Neural cell (in vitro differentiated cells): ENCODE measurements at regions not wholly inside any gene's neighbourhood (a gene's known extent, or its start where the extent isn't known, plus 50 kb on each side); places are given as distances from the start of the nearest gene placed in this dataset.

Source experiments
- H2AFZ ChIP-seq: fragments of 200-600, 300-800 bp; sonication (generic), shearing (Covaris generic); 2 replicates; pipeline ENCODE4 v1.6.0; 2014; ENCODE audit warnings: low read depth, mild to moderate bottlenecking, antibody characterized with exemption, low read length, moderate library complexity
- H3F3A ChIP-seq: fragments of 200-600 bp; shearing (Covaris generic); 2 replicates; pipeline ENCODE4 v1.6.1; 2016; ENCODE audit warnings: mild to moderate bottlenecking, moderate library complexity, mixed read lengths, antibody characterized with exemption, low read length; ENCODE audit not compliant: insufficient read depth, poor library complexity, severe bottlenecking
- H3K27ac ChIP-seq: fragments of 200-600, 300-800 bp; sonication (generic), shearing (Covaris generic); 2 replicates; pipeline ENCODE4 v1.5.1; 2014; ENCODE audit warnings: mild to moderate bottlenecking, low read length, moderate library complexity
- H3K27me3 ChIP-seq: fragments of 300-800, 200-600 bp; sonication (generic), shearing (Covaris generic); 2 replicates; pipeline ENCODE4 v1.6.0; 2014; ENCODE audit warnings: mild to moderate bottlenecking, low read depth, low read length, moderate library complexity; ENCODE audit not compliant: insufficient read depth
- H3K36me3 ChIP-seq: fragments of 300-800, 200-600 bp; sonication (generic), shearing (Covaris generic); 2 replicates; pipeline ENCODE4 v1.5.1; 2014; ENCODE audit warnings: mild to moderate bottlenecking, antibody characterized with exemption, low read length, moderate library complexity; ENCODE audit not compliant: insufficient read depth
- H3K4me2 ChIP-seq: fragments of 300-800, 200-600 bp; sonication (generic), shearing (Covaris generic); 2 replicates; pipeline ENCODE4 v1.6.0; 2014; ENCODE audit warnings: mild to moderate bottlenecking, low read length
- H3K4me3 ChIP-seq: fragments of 300-800, 200-600 bp; sonication (generic), shearing (Covaris generic); 2 replicates; pipeline ENCODE4 v1.5.1; 2014; ENCODE audit warnings: mild to moderate bottlenecking, low read length, moderate library complexity
- H3K79me2 ChIP-seq: fragments of 200-600 bp; shearing (Covaris generic); replicated peaks from 2 replicates; pipeline ENCODE4 v1.6.0; 2014; ENCODE audit warnings: mild to moderate bottlenecking, low read length, moderate library complexity; ENCODE audit not compliant: insufficient read depth
- H3K9ac ChIP-seq: fragments of 300-800, 200-600 bp; sonication (generic), shearing (Covaris generic); 2 replicates; pipeline ENCODE4 v1.6.1; 2016; ENCODE audit warnings: mild to moderate bottlenecking, low read length, mixed read lengths
- H3K9me2 ChIP-seq: fragments of 200-600 bp; shearing (Covaris generic); 2 replicates; pipeline ENCODE4 v1.6.1; 2016; ENCODE audit warnings: mild to moderate bottlenecking, low read length, mixed read lengths; ENCODE audit not compliant: insufficient read depth
- H3K9me3 ChIP-seq: fragments of 200-600, 300-800 bp; sonication (generic), shearing (Covaris generic); 2 replicates; pipeline ENCODE4 v1.6.1; 2016; ENCODE audit warnings: mild to moderate bottlenecking, mixed run types, low read length, moderate library complexity, mixed read lengths
- H4K20me1 ChIP-seq: fragments of 200-600 bp; shearing (Covaris generic); 2 replicates; pipeline ENCODE4 v1.6.1; 2016; ENCODE audit warnings: mild to moderate bottlenecking, mixed run types; ENCODE audit not compliant: insufficient read depth
- EP300 ChIP-seq: fragments of 450-650 bp; conservative IDR thresholded peaks from 2 replicates; pipeline ENCODE4 v1.6.1; 2014; ENCODE audit warnings: antibody characterized with exemption, mild to moderate bottlenecking, moderate library complexity; ENCODE audit not compliant: poor library complexity, severe bottlenecking
- EZH2 ChIP-seq: fragments of 200-600, 300-800 bp; shearing (Covaris generic), sonication (generic); IDR thresholded peaks from 2 replicates; pipeline ENCODE4 v1.6.1; 2014; ENCODE audit warnings: antibody characterized with exemption, low read length, borderline replicate concordance, mild to moderate bottlenecking; ENCODE audit not compliant: insufficient read depth, poor library complexity, severe bottlenecking
- MXI1 ChIP-seq: fragments of 450-650 bp; conservative IDR thresholded peaks from 2 replicates; pipeline ENCODE4 v1.6.1; 2014; ENCODE audit warnings: antibody characterized with exemption, mild to moderate bottlenecking; ENCODE audit not compliant: poor library complexity, severe bottlenecking
- POLR2AphosphoS5 ChIP-seq: IDR thresholded peaks from 2 replicates; pipeline ENCODE4 v1.6.1; 2012
- RAD21 ChIP-seq: fragments of 450-650 bp; conservative IDR thresholded peaks from 2 replicates; pipeline ENCODE4 v1.6.1; 2014; ENCODE audit warnings: antibody characterized with exemption, mild to moderate bottlenecking, moderate library complexity
- SMC3 ChIP-seq: fragments of 450-650 bp; conservative IDR thresholded peaks from 2 replicates; pipeline ENCODE4 v1.6.1; 2014; ENCODE audit warnings: antibody characterized with exemption, mild to moderate bottlenecking, moderate library complexity; ENCODE audit not compliant: poor library complexity
- TAF1 ChIP-seq: IDR thresholded peaks from 2 replicates; pipeline ENCODE4 v1.6.1; 2012; ENCODE audit warnings: low read depth
- TF ChIP-seq, protein P1 (sequence below): IDR thresholded peaks from 2 replicates; pipeline ENCODE4 v1.6.1; 2012; ENCODE audit warnings: borderline replicate concordance
- TF ChIP-seq, protein P2 (sequence below): fragments of 450-650 bp; IDR thresholded peaks from 2 replicates; pipeline ENCODE4 v1.5.1; 2014; ENCODE audit warnings: antibody characterized with exemption, mild to moderate bottlenecking, moderate library complexity; ENCODE audit not compliant: poor library complexity, severe bottlenecking

DNA sequence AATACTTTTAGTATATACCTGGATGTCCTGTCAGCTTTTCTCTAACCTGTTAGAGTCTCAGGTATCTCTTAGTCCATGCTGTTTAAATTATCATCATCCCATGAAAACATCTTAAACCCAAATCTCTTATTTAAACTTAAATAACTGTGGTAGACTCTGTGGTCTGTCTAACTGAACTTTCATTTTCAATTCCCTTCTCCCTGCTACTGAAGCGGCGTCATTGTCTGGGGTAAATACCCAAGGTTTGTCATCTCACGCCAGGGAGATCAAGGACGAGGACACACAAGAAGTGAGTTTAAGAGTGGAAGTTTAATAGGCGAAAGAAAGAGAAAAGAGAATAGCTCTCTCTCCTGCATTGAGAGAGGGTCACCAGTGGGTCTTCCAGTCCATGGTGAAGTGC is 804.4 kb upstream of the CELF2 start:
- H3K4me2 ChIP-seq = no peak overlapping the region
- no peaks in the 10 kb centered on the region for H3K27me3 ChIP-seq
- H2AFZ ChIP-seq = no peak overlapping the region
- no peak for TF ChIP-seq RAD21
- TF ChIP-seq, protein P1, sequence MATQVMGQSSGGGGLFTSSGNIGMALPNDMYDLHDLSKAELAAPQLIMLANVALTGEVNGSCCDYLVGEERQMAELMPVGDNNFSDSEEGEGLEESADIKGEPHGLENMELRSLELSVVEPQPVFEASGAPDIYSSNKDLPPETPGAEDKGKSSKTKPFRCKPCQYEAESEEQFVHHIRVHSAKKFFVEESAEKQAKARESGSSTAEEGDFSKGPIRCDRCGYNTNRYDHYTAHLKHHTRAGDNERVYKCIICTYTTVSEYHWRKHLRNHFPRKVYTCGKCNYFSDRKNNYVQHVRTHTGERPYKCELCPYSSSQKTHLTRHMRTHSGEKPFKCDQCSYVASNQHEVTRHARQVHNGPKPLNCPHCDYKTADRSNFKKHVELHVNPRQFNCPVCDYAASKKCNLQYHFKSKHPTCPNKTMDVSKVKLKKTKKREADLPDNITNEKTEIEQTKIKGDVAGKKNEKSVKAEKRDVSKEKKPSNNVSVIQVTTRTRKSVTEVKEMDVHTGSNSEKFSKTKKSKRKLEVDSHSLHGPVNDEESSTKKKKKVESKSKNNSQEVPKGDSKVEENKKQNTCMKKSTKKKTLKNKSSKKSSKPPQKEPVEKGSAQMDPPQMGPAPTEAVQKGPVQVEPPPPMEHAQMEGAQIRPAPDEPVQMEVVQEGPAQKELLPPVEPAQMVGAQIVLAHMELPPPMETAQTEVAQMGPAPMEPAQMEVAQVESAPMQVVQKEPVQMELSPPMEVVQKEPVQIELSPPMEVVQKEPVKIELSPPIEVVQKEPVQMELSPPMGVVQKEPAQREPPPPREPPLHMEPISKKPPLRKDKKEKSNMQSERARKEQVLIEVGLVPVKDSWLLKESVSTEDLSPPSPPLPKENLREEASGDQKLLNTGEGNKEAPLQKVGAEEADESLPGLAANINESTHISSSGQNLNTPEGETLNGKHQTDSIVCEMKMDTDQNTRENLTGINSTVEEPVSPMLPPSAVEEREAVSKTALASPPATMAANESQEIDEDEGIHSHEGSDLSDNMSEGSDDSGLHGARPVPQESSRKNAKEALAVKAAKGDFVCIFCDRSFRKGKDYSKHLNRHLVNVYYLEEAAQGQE = no peak
- no peak for TF ChIP-seq SMC3
- no peak for TF ChIP-seq EZH2
- TF ChIP-seq POLR2AphosphoS5 = no peak
- no peak for TF ChIP-seq MXI1
- TF ChIP-seq, protein P2, sequence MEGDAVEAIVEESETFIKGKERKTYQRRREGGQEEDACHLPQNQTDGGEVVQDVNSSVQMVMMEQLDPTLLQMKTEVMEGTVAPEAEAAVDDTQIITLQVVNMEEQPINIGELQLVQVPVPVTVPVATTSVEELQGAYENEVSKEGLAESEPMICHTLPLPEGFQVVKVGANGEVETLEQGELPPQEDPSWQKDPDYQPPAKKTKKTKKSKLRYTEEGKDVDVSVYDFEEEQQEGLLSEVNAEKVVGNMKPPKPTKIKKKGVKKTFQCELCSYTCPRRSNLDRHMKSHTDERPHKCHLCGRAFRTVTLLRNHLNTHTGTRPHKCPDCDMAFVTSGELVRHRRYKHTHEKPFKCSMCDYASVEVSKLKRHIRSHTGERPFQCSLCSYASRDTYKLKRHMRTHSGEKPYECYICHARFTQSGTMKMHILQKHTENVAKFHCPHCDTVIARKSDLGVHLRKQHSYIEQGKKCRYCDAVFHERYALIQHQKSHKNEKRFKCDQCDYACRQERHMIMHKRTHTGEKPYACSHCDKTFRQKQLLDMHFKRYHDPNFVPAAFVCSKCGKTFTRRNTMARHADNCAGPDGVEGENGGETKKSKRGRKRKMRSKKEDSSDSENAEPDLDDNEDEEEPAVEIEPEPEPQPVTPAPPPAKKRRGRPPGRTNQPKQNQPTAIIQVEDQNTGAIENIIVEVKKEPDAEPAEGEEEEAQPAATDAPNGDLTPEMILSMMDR = no peak
- no peak for TF ChIP-seq EP300
- no peaks in the 10 kb centered on the region for H3K9me3 ChIP-seq
- H3F3A ChIP-seq = no peaks in the 10 kb centered on the region
- H3K9me2 ChIP-seq = no peaks in the 10 kb centered on the region
- H3K9ac ChIP-seq = no peak overlapping the region
- no peak overlapping the region for H3K27ac ChIP-seq
- no peaks in the 10 kb centered on the region for H3K79me2 ChIP-seq
- no peak overlapping the region for H3K4me3 ChIP-seq
- no peaks in the 10 kb centered on the region for H3K36me3 ChIP-seq
- H4K20me1 ChIP-seq = no peaks in the 10 kb centered on the region

DNA sequence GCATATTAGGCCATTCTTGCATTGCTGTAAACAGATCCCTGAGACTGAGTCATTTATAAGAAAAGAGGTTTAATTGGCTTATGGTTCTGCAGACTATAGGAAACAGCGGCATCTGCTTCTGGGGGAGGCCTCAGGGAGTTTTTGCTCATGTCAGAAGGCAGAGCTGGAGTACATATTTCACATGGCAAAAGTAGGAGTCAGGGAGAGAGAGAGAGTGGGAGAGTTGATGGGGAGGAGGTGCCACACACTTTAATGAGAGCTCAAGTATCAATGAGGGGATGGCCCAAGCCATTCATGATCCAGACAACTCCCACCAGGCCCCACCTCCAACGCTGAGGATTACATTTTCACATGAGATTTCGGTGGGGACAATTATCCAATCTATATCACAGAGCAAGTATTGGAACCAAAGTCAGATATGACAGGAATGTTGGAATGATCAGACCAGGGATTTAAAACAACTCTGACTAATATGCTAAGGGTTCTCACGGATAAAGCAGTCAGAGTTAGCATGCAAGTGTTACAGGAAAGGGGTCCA is 795.3 kb upstream of the CELF2 start:
- Histone ChIP-seq H3K79me2 (no peaks in the 10 kb centered on the region), H3K9me2 (no peaks in the 10 kb centered on the region), H2AFZ (no peak overlapping the region), H3K9me3 (no peaks in the 10 kb centered on the region), H3K27ac (no peak overlapping the region), H3K36me3 (no peaks in the 10 kb centered on the region), H3K4me2 (no peak overlapping the region), H4K20me1 (no peaks in the 10 kb centered on the region), H3K27me3 (no peaks in the 10 kb centered on the region), H3K9ac (no peak overlapping the region), H3F3A (no peaks in the 10 kb centered on the region), H3K4me3 (no peak overlapping the region)
- TF ChIP-seq EP300 (no peak), RAD21 (no peak), MXI1 (no peak), SMC3 (no peak), TAF1 (no peak)
- TF ChIP-seq, protein P1 = no peak
